ENCODE measurements at regions not wholly inside any gene's neighbourhood (a gene's known extent, or its start where the extent isn't known, plus 50 kb on each side); places are given as distances from the start of the nearest gene placed in this dataset.
"Not testable (repeated sequence)": the region's sequence is repeated elsewhere in the genome, so short reads cannot be mapped to it uniquely, and the experiment has no call there.

GRCh38 chr9:102405218-102405867 is 589.8 kb upstream of the CYLC2 start:
- no peaks in the 10 kb centered on the region for H3K9me3 ChIP-seq (ENCODE audit: control insufficient read depth, insufficient read depth, low read depth, low read length)
- H3K4me3 ChIP-seq (replicated peaks in 1 of 4; ENCODE audit: control extremely low read depth in 1 of 4, insufficient read depth in 1 of 4, low read depth in 3 of 4, low read length in 4 of 4) = no peak overlapping the region
- no peak overlapping the region for H3K27ac ChIP-seq (ENCODE audit: insufficient read depth, low read length)
- no peak for DNase-seq (ENCODE audit: low read depth in 2 of 2)
- H3K36me3 ChIP-seq (ENCODE audit: control insufficient read depth, insufficient read depth, low read length) = no peaks in the 10 kb centered on the region
- H3K4me2 ChIP-seq (ENCODE audit: extremely low read depth, insufficient read depth, low read length) = no peak overlapping the region
- no peaks in the 10 kb centered on the region for H4K20me1 ChIP-seq (ENCODE audit: control insufficient read depth, extremely low read depth, insufficient read depth, low read length)
- no peak overlapping the region for H2AFZ ChIP-seq (ENCODE audit: low read length)
- H3K9ac ChIP-seq (ENCODE audit: insufficient read depth, low read length) = no peak overlapping the region
- no peaks in the 10 kb centered on the region for H3K27me3 ChIP-seq (ENCODE audit: control insufficient read depth, insufficient read depth, low read length)
- TF ChIP-seq EZH2 (IDR thresholded peaks at IDR 0.05; ENCODE audit: low read length, missing control alignments) (no peak), CTCF (conservative IDR thresholded peaks at IDR 0.05 in 1 of 2, IDR thresholded peaks at IDR 0.05 in 1 of 2; ENCODE audit: low read depth in 1 of 2, low read length in 2 of 2) (no peak)
- H3K4me1 ChIP-seq (ENCODE audit: control insufficient read depth, extremely low read depth, insufficient read depth, low read length) = no peaks in the 10 kb centered on the region
- no peaks in the 10 kb centered on the region for H3K79me2 ChIP-seq (ENCODE audit: control insufficient read depth, insufficient read depth, low read length)

- H2AFZ ChIP-seq (ENCODE audit: low read length) = no peak overlapping the region
- no peak overlapping the region for H3K4me2 ChIP-seq (ENCODE audit: extremely low read depth, insufficient read depth, low read length)
- no peak for DNase-seq (ENCODE audit: low read depth in 2 of 2)
- no peaks in the 10 kb centered on the region for H3K9me3 ChIP-seq (ENCODE audit: control insufficient read depth, insufficient read depth, low read depth, low read length)
- no peaks in the 10 kb centered on the region for H3K36me3 ChIP-seq (ENCODE audit: control insufficient read depth, insufficient read depth, low read length)
- no peak overlapping the region for H3K4me3 ChIP-seq (replicated peaks in 1 of 4; ENCODE audit: control extremely low read depth in 1 of 4, insufficient read depth in 1 of 4, low read depth in 3 of 4, low read length in 4 of 4)
- no peak overlapping the region for H3K27ac ChIP-seq (ENCODE audit: insufficient read depth, low read length)
- no peak overlapping the region for H3K9ac ChIP-seq (ENCODE audit: insufficient read depth, low read length)
- no peaks in the 10 kb centered on the region for H3K27me3 ChIP-seq (ENCODE audit: control insufficient read depth, insufficient read depth, low read length)
- TF ChIP-seq EZH2 (IDR thresholded peaks at IDR 0.05; ENCODE audit: low read length, missing control alignments) = no peak
- TF ChIP-seq CTCF (conservative IDR thresholded peaks at IDR 0.05 in 1 of 2, IDR thresholded peaks at IDR 0.05 in 1 of 2; ENCODE audit: low read depth in 1 of 2, low read length in 2 of 2) = no peak
- H3K4me1 ChIP-seq (ENCODE audit: control insufficient read depth, extremely low read depth, insufficient read depth, low read length) = no peaks in the 10 kb centered on the region
- no peaks in the 10 kb centered on the region for H3K79me2 ChIP-seq (ENCODE audit: control insufficient read depth, insufficient read depth, low read length)
- no peaks in the 10 kb centered on the region for H4K20me1 ChIP-seq (ENCODE audit: control insufficient read depth, extremely low read depth, insufficient read depth, low read length)
Observed at GRCh38 chr9:102403514-102403913, 591.6 kb upstream of the CYLC2 start.

GRCh38 chr9:102398205-102398604 is 596.9 kb upstream of the CYLC2 start:
- DNase-seq (ENCODE audit: low read depth in 2 of 2) = no peak
- H3K9ac ChIP-seq (ENCODE audit: insufficient read depth, low read length) = no peak overlapping the region
- no peak overlapping the region for H3K4me2 ChIP-seq (ENCODE audit: extremely low read depth, insufficient read depth, low read length)
- H3K36me3 ChIP-seq (ENCODE audit: control insufficient read depth, insufficient read depth, low read length) = no peaks in the 10 kb centered on the region
- no peaks in the 10 kb centered on the region for H4K20me1 ChIP-seq (ENCODE audit: control insufficient read depth, extremely low read depth, insufficient read depth, low read length)
- no peak overlapping the region for H2AFZ ChIP-seq (ENCODE audit: low read length)
- TF ChIP-seq CTCF (conservative IDR thresholded peaks at IDR 0.05 in 1 of 2, IDR thresholded peaks at IDR 0.05 in 1 of 2; ENCODE audit: low read depth in 1 of 2, low read length in 2 of 2) (no peak), EZH2 (IDR thresholded peaks at IDR 0.05; ENCODE audit: low read length, missing control alignments) (no peak)
- H3K27me3 ChIP-seq (ENCODE audit: control insufficient read depth, insufficient read depth, low read length) = no peaks in the 10 kb centered on the region
- no peaks in the 10 kb centered on the region for H3K79me2 ChIP-seq (ENCODE audit: control insufficient read depth, insufficient read depth, low read length)
- no peaks in the 10 kb centered on the region for H3K4me1 ChIP-seq (ENCODE audit: control insufficient read depth, extremely low read depth, insufficient read depth, low read length)
- H3K9me3 ChIP-seq (ENCODE audit: control insufficient read depth, insufficient read depth, low read depth, low read length) = no peaks in the 10 kb centered on the region
- H3K4me3 ChIP-seq (replicated peaks in 1 of 4; ENCODE audit: control extremely low read depth in 1 of 4, insufficient read depth in 1 of 4, low read depth in 3 of 4, low read length in 4 of 4) = no peak overlapping the region
- H3K27ac ChIP-seq (ENCODE audit: insufficient read depth, low read length) = no peak overlapping the region

GRCh38 chr9:102385620-102386019 is 609.5 kb upstream of the CYLC2 start:
- not testable (repeated sequence) for DNase-seq (ENCODE audit: low read depth in 2 of 2); H4K20me1 ChIP-seq (ENCODE audit: control insufficient read depth, extremely low read depth, insufficient read depth, low read length); H2AFZ ChIP-seq (ENCODE audit: low read length); H3K4me2 ChIP-seq (ENCODE audit: extremely low read depth, insufficient read depth, low read length); H3K4me3 ChIP-seq (replicated peaks in 1 of 4; ENCODE audit: control extremely low read depth in 1 of 4, insufficient read depth in 1 of 4, low read depth in 3 of 4, low read length in 4 of 4); H3K9me3 ChIP-seq (ENCODE audit: control insufficient read depth, insufficient read depth, low read depth, low read length); H3K9ac ChIP-seq (ENCODE audit: insufficient read depth, low read length); H3K36me3 ChIP-seq (ENCODE audit: control insufficient read depth, insufficient read depth, low read length); H3K27ac ChIP-seq (ENCODE audit: insufficient read depth, low read length); H3K79me2 ChIP-seq (ENCODE audit: control insufficient read depth, insufficient read depth, low read length); H3K27me3 ChIP-seq (ENCODE audit: control insufficient read depth, insufficient read depth, low read length); H3K4me1 ChIP-seq (ENCODE audit: control insufficient read depth, extremely low read depth, insufficient read depth, low read length)

All from fibroblast of lung (primary cell).